K562 (cell line): ENCODE measurements at regions not wholly inside any gene's neighbourhood (a gene's known extent, or its start where the extent isn't known, plus 50 kb on each side); places are given as distances from the start of the nearest gene placed in this dataset.

Experiments
- ATAC-seq: fragments of 200-7000 bp; cut with Tn5 transposase; 3 replicates; pipeline ENCODE4 v1.9.1; 2020; ENCODE audit warnings: moderate library complexity
- BruUV-seq: library from RNA; stranded (reverse); fragments of 400-500 nt; replicated peaks from 2 replicates; lab custom pipeline; 2021; lab: Mats Ljungman, UMichigan
- CTCF ChIA-PET: fragments of 300-600 bp; formaldehyde crosslinking; extraction: SDS; loops from one replicate; lab custom pipeline; 2021; ENCODE audit warnings: low intra/inter-chr PET ratio; lab: Yijun Ruan, JAX
- POLR2A ChIA-PET: fragments of 300-600, 350-650 bp; sonication (Branson Sonifier 250); formaldehyde crosslinking; extraction: SDS; loops from one replicate; lab custom pipeline; 2021; ENCODE audit warnings: antibody characterized with exemption, inconsistent platforms; lab: Yijun Ruan, JAX
- DNase-seq, 4 experiments: peaks; one replicate each; pipeline versions ENCODE4 v3.0.0 to v3.0.0-alpha.2; 2011 to 2018; ENCODE audit warnings: low spot score in 3 of 4, mixed read lengths in 3 of 4; ENCODE audit errors: extremely low read depth in 1 of 4
- FAIRE-seq: peaks from 2 replicates; lab custom pipeline; 2011; peaks lifted over from hg19 to GRCh38; lab: Jason Lieb, UNC
- H2AFZ ChIP-seq: 2 replicates; pipeline ENCODE4 v1.6.0; 2011; ENCODE audit warnings: low read depth, low read length, control low read depth, inconsistent platforms
- H3K27ac ChIP-seq: fragments of 200-600 bp; 3 replicates; pipeline ENCODE4 v1.8.0; 2011; ENCODE audit warnings: low read depth, mild to moderate bottlenecking, control low read depth, inconsistent platforms, low read length, moderate library complexity, mixed read lengths; ENCODE audit errors: extremely low read depth
- H3K27me3 ChIP-seq, 2 experiments: fragments of 300-600 bp in 1 of 2; 2 replicates in 1 of 2; 3 replicates in 1 of 2; pipeline versions ENCODE4 v1.6.0 to v1.8.0; 2011; ENCODE audit warnings: inconsistent platforms in 2 of 2, low read length in 2 of 2, mild to moderate bottlenecking in 1 of 2, mixed read lengths in 1 of 2, moderate library complexity in 1 of 2; ENCODE audit not compliant: control insufficient read depth in 2 of 2, insufficient read depth in 2 of 2
- H3K36me3 ChIP-seq: fragments of 300-600 bp; 3 replicates; pipeline ENCODE4 v1.8.0; 2011; ENCODE audit warnings: mild to moderate bottlenecking, low read length, inconsistent platforms; ENCODE audit not compliant: control insufficient read depth, insufficient read depth
- H3K4me1 ChIP-seq, 2 experiments: fragments of 200-600 bp in 1 of 2; replicated peaks in 1 of 2; 2 replicates in 1 of 2; 3 replicates in 1 of 2; pipeline versions ENCODE4 v1.5.1 to v1.8.0; 2011; ENCODE audit warnings: inconsistent platforms in 2 of 2, low read length in 2 of 2, mild to moderate bottlenecking in 1 of 2, mixed read lengths in 1 of 2, moderate library complexity in 1 of 2; ENCODE audit not compliant: control insufficient read depth in 2 of 2, insufficient read depth in 2 of 2
- H3K4me2 ChIP-seq: 2 replicates; pipeline ENCODE4 v1.6.1; 2011; ENCODE audit warnings: low read length, control low read depth, inconsistent platforms, mixed read lengths; ENCODE audit not compliant: insufficient read depth
- H3K4me3 ChIP-seq: fragments of 200-600 bp; sonication (generic), shearing (Covaris generic); 2 replicates; pipeline ENCODE4 v1.5.1; 2016; ENCODE audit warnings: control low read depth, inconsistent platforms
- H3K79me2 ChIP-seq: fragments of 200-600 bp; 3 replicates; pipeline ENCODE4 v1.8.0; 2011; ENCODE audit warnings: low read length, inconsistent platforms; ENCODE audit not compliant: control insufficient read depth, insufficient read depth
- H3K9ac ChIP-seq, 2 experiments: 2 replicates each; pipeline versions ENCODE4 v1.6.0 to v1.6.1; 2011; ENCODE audit warnings: low read depth in 2 of 2, low read length in 2 of 2, control low read depth in 1 of 2, inconsistent platforms in 1 of 2, mild to moderate bottlenecking in 1 of 2, mixed read lengths in 1 of 2; ENCODE audit not compliant: insufficient read depth in 1 of 2
- H3K9me1 ChIP-seq: one replicate; pipeline ENCODE4 v1.6.0; 2011; ENCODE audit warnings: inconsistent platforms, mild to moderate bottlenecking, low read length, moderate library complexity; ENCODE audit not compliant: control insufficient read depth, insufficient read depth
- H3K9me3 ChIP-seq: replicated peaks from 2 replicates; pipeline ENCODE4 v1.5.1; 2011; ENCODE audit warnings: low read depth, low read length, inconsistent platforms; ENCODE audit not compliant: control insufficient read depth, insufficient read depth
- H4K20me1 ChIP-seq: replicated peaks from 2 replicates; pipeline ENCODE4 v1.6.1; 2011; ENCODE audit warnings: low read length, inconsistent platforms, mixed read lengths; ENCODE audit not compliant: control insufficient read depth, insufficient read depth
- BMI1 ChIP-seq: fragments of 150-350 bp; IDR thresholded peaks from 2 replicates; pipeline ENCODE4 v1.6.1; 2014; ENCODE audit warnings: low read length
- ELF1 ChIP-seq: fragments of 200-800 bp; sonication (Bioruptor generic); IDR thresholded peaks from 2 replicates; pipeline ENCODE4 v1.6.1; 2016; ENCODE audit warnings: missing genetic modification characterization, missing compliant biosample characterization
- ELK3 ChIP-seq: fragments of 450-650 bp; formaldehyde crosslinking; IDR thresholded peaks from 2 replicates; pipeline ENCODE4 v1.4.0; 2020; ENCODE audit warnings: mild to moderate bottlenecking
- GTF2E2 ChIP-seq: fragments of 200-800 bp; sonication (Bioruptor generic); IDR thresholded peaks from 2 replicates; pipeline ENCODE4 v1.6.1; 2016; ENCODE audit warnings: missing genetic modification characterization, missing compliant biosample characterization
- MXI1 ChIP-seq: IDR thresholded peaks from 2 replicates; pipeline ENCODE4 v1.6.1; 2011; ENCODE audit warnings: low read depth, mild to moderate bottlenecking, improper control_type of control experiment, low read length
- U2AF1 ChIP-seq: fragments of 200-400 bp; formaldehyde crosslinking; optimal IDR thresholded peaks from 2 replicates; pipeline ENCODE3; 2017; ENCODE audit warnings: mild to moderate bottlenecking, low read depth, low read length, moderate library complexity
- ZBTB40 ChIP-seq, 2 experiments: fragments of 450-650 bp in 1 of 2; sonication (generic) in 1 of 2; formaldehyde crosslinking in 1 of 2; IDR thresholded peaks; 2 replicates each; pipeline versions ENCODE4 v1.7.1 to v1.9.0; 2016 to 2022; ENCODE audit warnings: inconsistent platforms in 1 of 2, mild to moderate bottlenecking in 1 of 2, missing genetic modification reagents in 1 of 2
- ZEB2 ChIP-seq: fragments of 450-650 bp; IDR thresholded peaks from 2 replicates; pipeline ENCODE4 v1.6.1; 2016
- WGBS: fragments of 100-300 bp; shearing (Covaris generic); methylation state at CpG from one replicate; pipeline ENCODE4 v1.1.6; 2016; ENCODE audit warnings: low coverage, mixed read lengths; ENCODE audit not compliant: insufficient coverage; ENCODE audit errors: missing lambda C conversion rate; 5-methylcytosine and 5-hydroxymethylcytosine counted together
- in situ Hi-C: fragments of 300-500 bp; cut with MboI; formaldehyde crosslinking; loops from 4 replicates; pipeline ENCODE4 v1.15.0; 2018; ENCODE audit warnings: inconsistent platforms, mixed read lengths
- intact Hi-C: fragments of 100-400 bp; cut with micrococcal nuclease; formaldehyde crosslinking; loops from 2 replicates; pipeline ENCODE4 v1.14.2; 2022
- TF ChIP-seq, protein P1 (sequence below): fragments of 250-450 bp; sonication (Bioruptor Pico); IDR thresholded peaks from 2 replicates; pipeline ENCODE4 v1.4.0; 2020; ENCODE audit warnings: borderline replicate concordance
- TF ChIP-seq, protein P2 (sequence below): fragments of 250-450 bp; sonication (Bioruptor Pico); IDR thresholded peaks from 2 replicates; pipeline ENCODE4 v1.5.1; 2021; ENCODE audit warnings: mild to moderate bottlenecking

- H3K27me3 ChIP-seq: no peaks in the 10 kb centered on the region; a peak in 1 of 5 replicates
- no peak overlapping the region for H3K9ac ChIP-seq
- no TSS peak for BruUV-seq
- H3K27ac ChIP-seq: no peak overlapping the region
- no peak for DNase-seq
- POLR2A ChIA-PET: interaction anchor here (0.6 to 0.8 kb wide), 3 partner anchors 11 to 65 kb away, joined by 3 read pairs; no protein-coding TSS in a partner anchor
- in situ Hi-C loops (no loop called here), intact Hi-C loops (no loop called here)
- no peaks in the 10 kb centered on the region for H3K79me2 ChIP-seq
- peak overlapping the region; percentile 15; the same call in 1 of the 2 replicates for H2AFZ ChIP-seq
- no peak overlapping the region for H3K4me2 ChIP-seq
- H3K9me3 ChIP-seq: no peaks in the 10 kb centered on the region
- no peak overlapping the region for H3K4me3 ChIP-seq
- H3K36me3 ChIP-seq: no peaks in the 10 kb centered on the region
- H3K4me1 ChIP-seq: no peaks in the 10 kb centered on the region
- CTCF ChIA-PET: no interaction called here
- FAIRE-seq: no peak
- H3K9me1 ChIP-seq: no peaks in the 10 kb centered on the region
- WGBS: 0% methylated on average over 4 of the region's 4 CpGs
- no peaks in the 10 kb centered on the region for H4K20me1 ChIP-seq
- ATAC-seq: no peak
- TF ChIP-seq ZBTB40 (IDR thresholded peaks at IDR 0.05): no peak
- no peak for TF ChIP-seq ZBTB40 (CRISPR knock-in tag; IDR thresholded peaks at IDR 0.05)
- TF ChIP-seq GTF2E2: no peak
- TF ChIP-seq, protein P1, sequence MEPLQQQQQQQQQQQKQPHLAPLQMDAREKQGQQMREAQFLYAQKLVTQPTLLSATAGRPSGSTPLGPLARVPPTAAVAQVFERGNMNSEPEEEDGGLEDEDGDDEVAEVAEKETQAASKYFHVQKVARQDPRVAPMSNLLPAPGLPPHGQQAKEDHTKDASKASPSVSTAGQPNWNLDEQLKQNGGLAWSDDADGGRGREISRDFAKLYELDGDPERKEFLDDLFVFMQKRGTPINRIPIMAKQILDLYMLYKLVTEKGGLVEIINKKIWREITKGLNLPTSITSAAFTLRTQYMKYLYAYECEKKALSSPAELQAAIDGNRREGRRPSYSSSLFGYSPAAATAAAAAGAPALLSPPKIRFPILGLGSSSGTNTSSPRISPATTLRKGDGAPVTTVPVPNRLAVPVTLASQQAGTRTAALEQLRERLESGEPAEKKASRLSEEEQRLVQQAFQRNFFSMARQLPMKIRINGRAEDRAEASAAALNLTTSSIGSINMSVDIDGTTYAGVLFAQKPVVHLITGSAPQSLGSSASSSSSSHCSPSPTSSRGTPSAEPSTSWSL: no peak
- TF ChIP-seq ELK3 (CRISPR knock-in tag): no peak
- no peak for TF ChIP-seq MXI1
- TF ChIP-seq BMI1: no peak
- TF ChIP-seq ZEB2: no peak
- TF ChIP-seq U2AF1: no peak
- TF ChIP-seq, protein P2, sequence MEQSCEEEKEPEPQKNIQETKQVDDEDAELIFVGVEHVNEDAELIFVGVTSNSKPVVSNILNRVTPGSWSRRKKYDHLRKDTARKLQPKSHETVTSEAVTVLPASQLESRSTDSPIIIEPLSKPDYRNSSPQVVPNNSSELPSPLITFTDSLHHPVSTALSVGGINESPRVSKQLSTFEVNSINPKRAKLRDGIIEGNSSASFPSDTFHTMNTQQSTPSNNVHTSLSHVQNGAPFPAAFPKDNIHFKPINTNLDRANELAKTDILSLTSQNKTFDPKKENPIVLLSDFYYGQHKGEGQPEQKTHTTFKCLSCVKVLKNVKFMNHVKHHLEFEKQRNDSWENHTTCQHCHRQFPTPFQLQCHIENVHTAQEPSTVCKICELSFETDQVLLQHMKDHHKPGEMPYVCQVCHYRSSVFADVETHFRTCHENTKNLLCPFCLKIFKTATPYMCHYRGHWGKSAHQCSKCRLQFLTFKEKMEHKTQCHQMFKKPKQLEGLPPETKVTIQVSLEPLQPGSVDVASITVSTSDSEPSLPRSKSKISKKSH (CRISPR knock-in tag): no peak
- TF ChIP-seq ELF1: no peak
Measured at GRCh38 chr3:178419071-178419470, 117.2 kb upstream of the KCNMB2 start.
